Stimulated activated CD4-positive, alpha-beta T cell treated with anti-CD3 and anti-CD28 coated beads, Interleukin-1b, Interleukin-23, amount 100 ng/mL, for 1 hour (primary cell): ENCODE measurements at regions not wholly inside any gene's neighbourhood (a gene's known extent, or its start where the extent isn't known, plus 50 kb on each side); places are given as distances from the start of the nearest gene placed in this dataset.

Source experiments
- DNase-seq, 2 donors: peaks; one replicate each; pipeline ENCODE4 v3.0.0-alpha.2; 2020; ENCODE audit warnings: low read depth in 2 of 2

- DNase-seq, result no peak
Observed at GRCh38 chr2:230642966-230643365, 69.7 kb upstream of the CAB39 start.

- no peak for DNase-seq
Observed at GRCh38 chr2:230643576-230644291, 68.9 kb upstream of the CAB39 start.

DNA sequence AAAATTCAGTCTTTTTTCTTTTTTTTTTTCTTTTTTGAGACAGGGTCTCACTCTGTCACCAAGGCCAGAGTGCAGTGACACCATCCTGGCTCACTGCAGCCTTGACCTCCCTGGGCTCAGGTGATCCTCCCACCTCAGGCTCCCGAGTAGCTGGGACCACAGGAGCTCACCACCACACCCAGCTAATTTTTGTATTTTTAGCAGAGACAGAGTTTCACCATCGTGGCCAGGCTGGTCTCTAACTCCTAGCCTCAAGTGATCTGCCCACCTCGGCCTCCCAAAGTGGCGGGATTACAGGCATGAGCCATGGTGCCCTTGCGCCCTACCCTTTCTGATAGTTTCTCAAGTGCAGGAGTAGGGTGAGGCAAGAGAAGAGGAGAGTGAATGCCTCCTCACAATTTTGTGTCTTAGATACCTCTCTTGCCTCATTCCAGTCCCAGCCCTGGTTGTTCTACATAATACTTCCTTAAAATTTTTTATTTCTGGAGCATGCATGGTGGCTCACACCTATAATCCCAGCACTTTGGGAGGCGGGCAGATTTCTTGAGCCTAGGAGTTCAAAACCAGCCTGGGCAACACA is 68.2 kb upstream of the CAB39 start:
- no peak for DNase-seq

DNA sequence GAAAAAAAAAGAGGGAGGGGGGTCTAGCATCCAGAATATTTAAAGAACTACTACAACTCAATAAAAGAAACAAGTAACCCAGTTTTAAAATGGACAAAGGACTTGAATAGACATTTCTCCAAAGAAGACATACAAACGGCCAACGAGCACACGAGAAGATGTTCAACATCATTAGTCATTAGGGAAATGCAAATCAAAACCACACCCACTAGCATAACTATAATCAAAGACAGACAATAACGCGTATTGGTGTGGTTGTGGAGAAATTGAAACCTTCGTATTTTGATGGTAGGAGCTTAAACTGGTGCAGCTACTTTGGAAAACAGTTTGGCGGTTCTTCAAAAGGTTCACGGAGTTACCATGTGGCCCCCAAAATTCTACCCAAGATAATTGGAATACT is 64.3 kb upstream of the CAB39 start:
- no peak for DNase-seq

DNA sequence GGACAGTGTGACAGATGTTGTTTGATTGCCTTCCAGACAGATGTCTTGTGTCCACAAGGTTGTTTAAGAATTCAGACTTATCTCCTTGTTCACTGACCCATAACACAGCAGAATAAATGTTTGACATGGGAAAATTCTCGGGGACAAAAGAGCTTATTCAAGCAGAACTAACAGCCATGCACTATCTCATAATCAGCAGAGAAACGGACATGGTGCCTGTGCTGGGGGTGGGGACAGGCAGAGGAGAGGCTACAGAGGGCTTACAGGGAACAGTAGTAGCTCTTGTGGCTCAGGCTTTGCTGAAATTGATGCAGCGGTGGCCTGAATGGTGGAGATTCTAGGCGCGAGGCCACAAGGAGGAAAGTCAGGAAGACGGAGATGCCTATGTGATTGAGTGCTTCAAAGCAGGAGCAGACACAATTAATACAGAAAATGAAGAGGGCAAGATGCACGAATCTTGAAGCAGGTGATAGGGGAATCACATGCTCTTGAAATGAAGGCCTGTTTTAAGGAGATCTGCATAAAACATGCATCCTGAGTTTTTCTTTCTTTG is 62.0 kb upstream of the CAB39 start:
- no peak for DNase-seq

- DNase-seq, result no peak
Observed at GRCh38 chr2:230654057-230654456, 58.6 kb upstream of the CAB39 start.

- DNase-seq, result no peak
Observed at GRCh38 chr2:230657462-230657861, 55.2 kb upstream of the CAB39 start.

DNA sequence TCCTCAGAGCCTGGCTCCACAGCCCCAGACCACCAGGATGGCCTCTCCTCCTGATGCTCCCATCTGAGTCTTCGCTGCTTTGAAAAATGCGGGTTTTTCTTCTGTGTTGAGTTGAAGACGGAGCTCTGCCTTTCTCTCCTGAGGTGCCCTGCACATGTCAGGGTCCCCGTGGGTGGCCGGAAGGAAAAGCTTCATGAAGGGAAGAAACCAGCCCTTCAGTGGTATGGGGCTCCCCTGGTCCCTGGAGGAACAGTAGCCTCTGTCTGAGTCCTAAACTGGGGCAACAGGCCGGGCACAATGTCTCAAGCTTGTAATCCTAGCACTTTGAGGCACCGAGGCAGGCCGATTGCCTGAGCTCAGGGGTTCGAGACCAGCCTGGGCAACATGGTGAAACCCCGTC is 54.7 kb upstream of the CAB39 start:
- no peak for DNase-seq

DNA sequence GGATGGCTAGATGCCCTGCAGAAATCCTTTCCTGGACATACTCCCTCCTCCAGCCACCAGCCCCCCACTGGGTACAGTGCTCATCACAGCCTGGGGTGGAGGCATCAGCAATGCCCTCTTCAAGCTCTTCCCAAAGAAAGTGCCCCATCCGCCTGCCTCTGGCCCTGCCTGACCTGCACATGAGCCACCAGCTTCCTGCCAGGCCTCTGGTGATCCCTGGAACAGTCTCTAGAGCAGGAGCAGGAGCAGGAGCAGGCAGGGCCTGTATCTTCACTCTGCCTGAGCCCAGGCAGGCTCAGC is 54.1 kb upstream of the CAB39 start:
- DNase-seq, result no peak

DNA sequence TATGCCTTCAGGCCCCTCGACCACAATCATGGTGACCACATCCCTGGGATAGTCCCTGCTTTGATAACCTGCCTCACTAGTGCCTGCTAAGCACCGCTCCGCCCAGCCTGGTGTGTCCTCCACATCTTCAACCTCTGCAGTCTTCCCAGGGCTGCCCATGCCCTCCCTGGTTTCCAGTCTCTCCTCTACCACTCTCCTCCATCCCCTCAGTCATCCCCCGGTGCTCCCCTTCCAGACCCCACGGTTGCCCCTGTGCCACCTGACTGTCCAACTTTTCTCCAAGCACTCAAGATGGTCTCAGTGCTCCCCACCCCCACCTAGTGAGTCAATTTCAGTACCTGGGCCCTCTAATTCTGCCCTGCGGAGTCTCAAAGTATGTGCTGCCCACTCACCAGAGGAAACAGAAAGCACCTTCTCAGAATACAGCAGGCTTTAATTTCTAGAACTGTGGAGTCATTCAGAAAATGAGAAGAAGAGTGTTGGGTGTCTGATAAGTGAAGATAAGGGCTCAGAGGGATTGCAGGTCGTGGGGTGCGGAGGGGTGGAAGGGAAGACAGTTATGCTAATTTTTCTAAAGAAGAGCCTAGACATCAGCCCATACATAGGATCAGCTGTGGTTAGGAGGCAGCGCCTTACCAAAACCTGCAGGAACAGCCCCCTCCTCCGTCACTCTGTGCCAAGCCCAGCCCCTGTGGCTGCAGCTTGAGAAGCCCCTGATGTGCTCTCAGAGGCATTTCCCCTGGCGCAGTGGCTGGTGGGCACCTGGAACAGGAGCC is 53.6 kb upstream of the CAB39 start:
- no peak for DNase-seq

GRCh38 chr2:230660294-230661060 is 52.2 kb upstream of the CAB39 start:
- no peak for DNase-seq

DNA sequence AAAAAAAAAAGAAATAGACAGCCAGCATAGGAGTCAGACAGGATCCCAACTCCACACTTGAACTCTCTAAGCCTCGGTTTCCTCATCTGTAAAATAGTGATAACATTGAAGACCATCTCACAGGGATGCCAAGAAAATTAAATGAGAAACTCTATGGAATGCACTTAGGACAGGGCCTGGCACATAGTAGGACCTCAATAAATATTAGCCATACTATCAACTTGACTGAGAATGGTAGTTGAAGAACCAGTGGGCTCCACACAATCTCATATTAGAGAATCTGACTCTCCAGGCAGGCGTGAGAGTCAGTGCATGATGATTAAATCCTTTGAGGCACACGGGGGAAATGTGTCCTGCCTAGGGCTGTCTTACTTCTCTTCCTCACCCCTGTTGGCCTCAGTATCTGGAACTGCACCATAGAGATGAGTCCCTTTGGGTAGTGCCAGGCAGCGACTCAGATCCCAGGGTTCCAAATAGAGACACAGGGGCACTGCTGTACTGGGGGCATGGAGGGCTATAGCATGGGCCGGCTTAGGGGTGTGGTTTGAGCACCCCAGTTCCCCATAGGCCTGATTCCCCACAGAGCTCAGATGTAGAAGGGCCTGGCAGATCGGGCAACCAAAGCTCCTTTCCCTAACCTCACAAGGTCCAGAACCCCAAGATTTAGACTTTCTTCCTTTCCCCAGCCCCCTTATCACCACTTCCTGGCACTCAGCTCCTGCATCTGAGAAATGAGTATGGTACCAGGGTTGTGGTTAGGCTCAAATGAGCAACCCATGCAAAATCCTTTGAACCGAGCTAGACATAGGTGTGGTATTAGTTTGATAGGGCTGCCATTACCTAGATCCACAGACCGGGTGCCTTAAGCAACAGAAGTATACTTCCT is 51.3 kb upstream of the CAB39 start:
- no peak for DNase-seq
